ENCODE measurements at regions not wholly inside any gene's neighbourhood (a gene's known extent, or its start where the extent isn't known, plus 50 kb on each side); places are given as distances from the start of the nearest gene placed in this dataset.
A peak's percentile ranks its signal among the peaks of the same experiment; 100 is the strongest.
"Not testable (repeated sequence)": the region's sequence is repeated elsewhere in the genome, so short reads cannot be mapped to it uniquely, and the experiment has no call there.

DNA sequence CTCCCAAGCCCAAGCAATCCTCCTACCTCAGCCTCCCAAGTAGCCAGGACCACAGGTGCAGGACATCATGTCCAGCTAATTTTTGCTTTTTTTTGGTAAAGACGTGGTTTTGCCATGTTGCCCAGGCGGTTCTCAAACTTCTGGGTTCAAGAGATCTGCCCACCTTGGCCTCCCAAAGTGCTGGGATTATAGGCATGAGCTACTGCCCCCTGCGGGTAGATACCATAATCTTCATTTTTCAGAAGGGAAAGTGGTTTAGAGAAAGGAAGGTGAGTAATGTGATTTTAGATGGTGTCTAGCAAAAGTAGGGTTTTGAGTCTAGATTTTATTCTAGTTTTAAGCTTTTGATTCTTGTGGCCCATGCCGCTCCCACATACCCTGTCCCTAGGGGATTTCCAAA, 205.3 kb upstream of the CLNK start:
- no peak for DNase-seq

DNA sequence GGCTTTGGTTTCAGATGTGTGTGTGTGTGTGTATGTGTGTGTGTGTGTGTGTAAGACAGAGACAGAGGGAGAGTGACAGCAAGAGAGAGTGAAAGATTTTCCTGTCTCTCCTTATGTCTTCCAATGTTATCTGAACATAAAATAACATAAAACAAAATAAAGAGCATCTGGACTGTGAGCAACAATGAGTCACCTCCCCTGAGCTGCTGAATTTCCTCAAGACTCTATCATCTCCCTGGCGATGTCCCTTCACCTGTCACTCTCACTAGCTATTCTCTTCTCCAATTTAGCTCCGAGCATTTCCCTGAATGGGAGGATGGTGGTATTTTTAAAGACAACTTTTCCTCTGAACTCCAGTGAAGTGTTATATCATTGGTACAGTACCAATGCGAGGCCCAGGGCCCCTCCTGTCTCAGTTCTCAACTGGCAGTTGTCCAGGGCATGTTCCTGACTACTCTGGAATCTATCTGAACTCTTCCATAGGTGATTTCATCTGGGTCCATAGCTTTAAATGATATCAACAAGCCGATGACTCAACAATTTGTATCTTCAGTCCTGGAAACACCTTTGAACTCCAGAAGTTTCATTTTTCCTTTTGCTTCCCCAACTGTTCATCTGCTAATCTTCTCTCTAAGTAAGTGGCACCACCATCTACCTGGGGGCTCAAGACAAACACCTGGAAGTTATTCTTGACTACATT, 195.0 kb upstream of the CLNK start:
- DNase-seq: no peak

DNA sequence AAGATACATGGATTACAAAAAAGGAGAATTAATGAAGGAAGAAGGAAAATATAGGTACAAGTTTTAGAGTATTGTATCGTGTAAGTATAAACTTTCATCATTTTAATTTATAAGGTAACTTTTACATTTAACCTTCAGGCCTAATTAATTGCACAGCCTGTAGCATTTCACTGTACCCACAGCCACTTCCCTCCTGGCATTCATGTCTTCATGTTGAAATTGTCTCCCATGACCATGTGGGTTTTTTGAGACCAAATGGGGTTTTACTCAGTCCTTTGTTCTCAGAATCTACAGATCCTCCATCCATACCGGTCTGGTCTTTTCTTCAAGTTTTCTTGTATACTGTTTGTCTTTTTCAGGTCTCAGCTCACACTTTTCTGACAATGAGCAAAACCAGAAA, 194.3 kb upstream of the CLNK start:
- no peak for DNase-seq

DNA sequence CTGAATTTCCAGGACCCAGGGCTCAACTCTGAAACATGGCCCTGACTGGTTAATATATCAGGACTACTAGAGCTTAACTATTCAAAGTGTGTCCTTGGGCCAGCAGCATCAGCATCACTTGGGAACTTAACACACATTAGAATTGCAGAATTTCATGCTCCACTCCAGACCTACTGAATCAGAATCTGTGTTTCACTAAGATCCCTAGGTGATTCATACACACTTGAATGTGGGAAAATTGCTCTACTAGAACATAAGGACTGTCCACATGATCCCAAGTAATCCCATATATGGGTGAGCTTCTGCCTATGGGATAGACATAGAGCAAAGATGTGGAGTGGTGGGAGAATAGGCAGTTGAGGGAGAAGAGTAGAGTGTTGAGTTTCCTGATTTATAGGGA, 192.5 kb upstream of the CLNK start:
- DNase-seq: no peak

DNA sequence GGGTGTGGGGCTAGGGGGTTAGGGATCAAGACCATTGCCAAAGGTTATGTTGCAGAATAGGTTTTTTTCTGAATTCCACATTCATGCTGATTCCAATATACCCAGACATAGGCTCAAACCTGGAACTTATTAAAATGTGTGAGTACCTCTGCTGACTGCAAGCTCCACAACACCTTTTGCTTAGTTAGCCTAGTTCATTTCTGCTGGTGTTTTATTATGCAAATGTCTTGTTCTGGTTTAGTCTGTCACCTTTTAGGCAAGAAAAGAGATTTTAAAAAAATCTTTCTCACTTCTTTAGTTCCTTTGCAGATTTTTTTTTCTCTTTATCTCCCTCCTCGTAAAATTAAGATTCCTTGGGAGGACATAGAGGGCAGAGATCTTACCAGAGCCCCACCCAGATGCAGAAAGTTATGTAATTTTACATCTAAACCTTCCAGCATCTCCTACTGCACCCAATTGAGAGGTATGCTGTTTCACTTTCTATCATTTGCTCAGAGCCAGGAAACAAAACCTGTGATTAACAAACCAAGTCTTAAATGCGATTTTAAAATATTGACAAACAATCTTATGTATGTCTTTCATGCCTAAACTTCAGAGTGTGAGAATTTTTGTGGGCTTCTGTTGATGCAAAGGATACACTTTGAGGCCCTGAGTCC, 190.7 kb upstream of the CLNK start:
- no peak for DNase-seq

DNA sequence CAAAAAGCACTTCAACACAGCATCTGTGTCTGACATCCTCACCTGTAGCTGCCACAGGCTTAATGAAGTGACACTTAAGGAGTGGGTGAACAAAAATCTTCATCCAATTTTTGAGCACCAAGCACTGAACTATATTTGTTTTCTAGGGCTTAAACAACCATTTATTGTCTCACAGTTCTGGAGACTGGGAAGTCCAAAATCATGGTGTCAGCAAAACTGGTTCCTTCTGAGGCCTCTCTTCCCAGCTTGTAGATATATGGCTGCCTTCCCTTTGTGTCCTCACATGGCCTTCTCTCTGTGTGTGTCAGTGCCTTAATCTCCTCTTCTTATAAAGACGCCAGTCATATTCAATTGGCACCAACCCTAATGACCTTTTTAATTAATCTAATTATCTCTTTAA, 189.2 kb upstream of the CLNK start:
- DNase-seq: no peak

DNA sequence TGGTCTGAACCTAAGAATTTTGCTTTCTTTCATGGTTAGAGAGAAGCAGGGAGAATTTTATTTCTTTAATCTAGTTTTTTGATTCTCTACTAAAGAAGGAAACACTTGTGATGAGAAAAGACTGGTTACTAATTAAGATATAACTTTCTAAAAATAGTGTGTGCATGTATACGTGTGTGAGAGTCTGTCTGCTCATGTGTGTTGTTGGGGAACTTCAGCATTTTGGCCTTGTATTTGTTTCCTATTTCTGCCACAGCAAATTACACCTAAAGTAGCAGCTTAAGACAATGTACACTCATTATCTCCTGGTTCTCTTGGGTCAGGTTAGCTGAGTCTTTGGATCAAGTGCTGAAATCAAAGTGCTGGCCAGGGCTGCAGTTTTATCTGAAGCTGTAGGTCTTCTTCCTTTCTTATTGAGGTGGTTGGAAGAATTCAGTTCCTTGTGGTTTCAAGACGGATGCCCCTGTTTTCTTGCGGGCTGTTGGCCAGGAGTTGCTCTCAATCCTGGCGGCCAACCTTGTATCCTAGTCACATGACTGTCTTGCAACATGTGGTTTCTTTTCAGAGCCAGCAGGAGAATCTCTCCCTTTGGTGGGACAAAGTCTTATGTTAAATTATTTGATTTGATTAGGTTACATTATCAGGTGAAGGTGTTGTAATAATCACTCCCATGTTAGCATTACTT, 188.4 kb upstream of the CLNK start:
- DNase-seq: no peak

DNA sequence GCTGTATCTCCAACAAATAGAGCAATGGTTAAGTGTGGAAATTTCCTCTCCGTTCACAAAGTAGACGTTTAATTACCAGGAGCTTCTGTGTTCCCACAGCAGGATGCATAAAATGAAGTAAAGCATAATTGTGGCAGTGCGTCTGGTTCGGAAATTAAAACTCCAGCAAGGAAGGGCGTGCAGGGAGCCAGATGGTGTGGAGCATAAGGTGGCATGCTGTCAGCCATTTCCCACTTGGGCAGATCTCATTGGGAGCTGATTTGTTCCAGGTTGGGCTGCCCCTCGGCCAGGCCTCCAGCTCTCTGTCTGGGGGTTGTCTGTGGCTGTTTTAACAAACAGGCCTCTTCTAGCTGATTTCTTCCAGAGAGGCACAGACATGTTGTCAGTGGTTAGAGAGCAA, 182.1 kb upstream of the CLNK start:
- DNase-seq: peak; percentile 9

DNA sequence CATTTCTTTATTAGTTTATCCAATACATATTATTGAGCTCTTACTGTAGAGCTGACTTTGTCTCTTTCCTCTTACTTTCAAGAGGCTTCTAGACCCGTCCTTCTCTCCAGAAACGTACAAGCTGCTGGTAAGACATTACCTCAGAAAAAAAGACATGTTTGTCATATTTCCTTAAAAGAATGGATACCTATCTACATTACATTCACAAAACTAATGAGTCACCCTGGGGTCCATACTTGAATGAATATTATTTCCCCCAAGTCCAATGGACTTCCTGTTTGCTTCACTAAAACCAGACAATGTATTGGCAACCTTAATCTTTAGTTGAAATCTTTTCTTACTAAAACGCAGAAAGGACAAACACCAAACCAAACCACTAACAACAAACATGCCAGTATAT, 176.5 kb upstream of the CLNK start:
- no peak for DNase-seq

DNA sequence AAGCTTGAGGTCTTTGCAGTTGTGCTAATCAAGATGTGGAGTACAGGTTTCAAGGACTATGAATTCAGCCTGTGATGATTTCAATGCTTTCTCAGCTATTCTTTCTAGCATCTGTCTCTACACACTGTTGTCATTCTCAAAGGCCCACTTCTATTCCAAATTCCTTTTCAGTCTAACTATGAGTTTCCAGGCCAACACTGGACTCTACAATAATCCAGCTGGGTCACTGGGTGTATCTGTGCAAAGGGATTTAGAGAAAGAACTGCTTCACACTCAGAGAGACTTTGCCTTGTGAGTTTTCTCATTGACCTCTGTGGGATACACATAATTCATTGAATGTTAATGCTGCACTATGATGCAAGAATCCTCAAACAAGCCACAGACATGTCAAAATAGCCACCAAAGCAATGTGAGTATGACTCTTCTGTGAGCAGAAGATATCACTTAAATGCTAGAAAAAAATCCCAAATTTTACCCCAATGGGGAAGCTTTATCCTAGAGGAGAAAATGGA, 171.8 kb upstream of the CLNK start:
- DNase-seq: no peak

DNA sequence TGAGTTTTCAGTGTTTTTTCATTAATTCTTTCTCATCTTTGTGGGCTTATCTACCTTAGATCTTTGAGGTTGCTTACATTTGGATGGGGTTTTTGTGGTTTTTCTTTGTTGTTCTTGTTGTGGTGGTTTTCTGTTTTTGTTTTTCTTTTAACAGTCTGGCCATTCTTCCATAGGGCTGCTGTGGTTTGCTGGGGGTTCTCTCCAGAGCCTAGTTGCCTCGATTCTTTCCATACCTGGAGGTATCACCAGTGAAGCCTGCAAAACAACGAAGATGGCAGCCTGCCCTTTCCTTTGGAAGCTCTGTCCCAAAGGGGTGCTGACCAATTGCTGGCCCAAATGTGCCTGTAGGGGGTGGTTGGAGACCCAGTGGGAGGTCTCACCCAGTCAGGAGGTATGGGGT, 168.6 kb upstream of the CLNK start:
- DNase-seq: no peak

DNA sequence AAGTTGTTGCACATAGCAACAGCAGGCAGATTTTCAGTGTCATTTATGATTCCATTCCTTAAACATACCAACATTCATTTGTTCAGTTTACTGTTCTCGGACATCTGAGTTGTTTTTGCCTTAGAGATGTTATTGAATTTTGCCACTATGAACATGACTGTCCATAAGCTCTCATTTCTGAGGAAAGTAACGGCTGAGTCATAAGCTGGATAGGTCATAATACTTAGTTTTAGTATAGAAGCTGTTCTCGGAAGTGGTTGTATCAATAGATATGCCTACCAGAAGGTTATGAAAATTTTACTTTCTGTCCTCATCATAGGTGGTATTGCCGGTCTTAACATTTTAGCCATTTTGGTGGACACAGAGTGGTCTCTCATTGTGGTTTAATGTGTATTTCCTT, 157.1 kb upstream of the CLNK start:
- no peak for DNase-seq

DNA sequence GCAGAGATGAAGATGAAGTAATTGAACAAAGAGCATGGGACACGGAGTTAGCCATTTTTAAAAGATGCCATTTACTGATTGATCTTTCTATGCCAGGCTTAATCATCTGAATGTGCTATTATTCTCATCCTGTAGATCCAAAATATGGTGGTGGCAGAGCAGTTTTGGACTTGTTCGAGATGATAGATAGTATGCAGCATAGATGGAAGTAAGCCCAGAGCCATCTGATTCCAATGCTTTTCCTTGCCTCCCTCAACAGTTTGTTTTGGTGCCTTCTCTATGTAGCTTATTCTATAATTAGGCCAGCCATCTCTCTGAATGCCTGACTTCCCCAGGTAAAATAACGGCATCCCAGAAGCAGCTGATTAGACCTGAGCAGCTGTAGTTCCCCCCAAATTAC, 152.6 kb upstream of the CLNK start:
- DNase-seq: no peak

DNA sequence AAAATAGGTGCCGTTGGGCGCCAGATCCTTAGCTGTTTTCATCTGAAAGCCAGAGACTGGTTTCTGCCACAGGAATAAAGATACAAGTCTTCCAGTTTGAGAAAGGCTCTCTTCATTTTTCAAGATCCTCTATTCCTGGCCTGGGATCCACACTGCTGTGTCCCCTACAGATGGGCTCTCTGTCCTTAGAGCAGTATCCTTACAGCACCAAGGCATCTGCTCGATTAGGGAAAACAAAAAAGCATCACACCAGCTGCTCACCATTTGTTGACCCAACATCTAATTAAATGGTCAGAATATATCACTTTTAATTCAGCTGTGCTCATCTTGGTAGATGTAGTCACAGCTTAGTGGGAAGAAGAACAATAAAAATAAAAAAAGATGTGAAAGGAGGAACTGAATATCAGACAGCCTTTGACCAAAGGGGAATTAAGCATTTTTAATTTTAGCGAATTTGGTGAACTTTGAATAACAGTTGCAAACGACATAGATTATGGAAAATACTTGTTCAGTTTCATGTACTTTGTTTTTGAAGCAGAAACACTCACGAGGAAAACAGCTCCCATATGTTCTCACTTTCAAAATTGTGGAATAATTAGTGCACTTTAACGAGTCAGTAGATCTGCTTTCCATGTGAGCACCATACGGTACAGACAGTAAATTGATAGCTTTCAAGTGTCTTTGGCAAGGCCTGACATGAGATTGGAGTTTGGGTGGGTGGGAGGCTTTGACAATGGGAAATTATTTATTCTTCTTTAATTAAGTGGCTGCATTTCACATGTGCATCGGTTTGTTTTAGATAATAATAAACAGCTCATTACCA, 148.4 kb upstream of the CLNK start:
- peak; percentile 41 for DNase-seq

DNA sequence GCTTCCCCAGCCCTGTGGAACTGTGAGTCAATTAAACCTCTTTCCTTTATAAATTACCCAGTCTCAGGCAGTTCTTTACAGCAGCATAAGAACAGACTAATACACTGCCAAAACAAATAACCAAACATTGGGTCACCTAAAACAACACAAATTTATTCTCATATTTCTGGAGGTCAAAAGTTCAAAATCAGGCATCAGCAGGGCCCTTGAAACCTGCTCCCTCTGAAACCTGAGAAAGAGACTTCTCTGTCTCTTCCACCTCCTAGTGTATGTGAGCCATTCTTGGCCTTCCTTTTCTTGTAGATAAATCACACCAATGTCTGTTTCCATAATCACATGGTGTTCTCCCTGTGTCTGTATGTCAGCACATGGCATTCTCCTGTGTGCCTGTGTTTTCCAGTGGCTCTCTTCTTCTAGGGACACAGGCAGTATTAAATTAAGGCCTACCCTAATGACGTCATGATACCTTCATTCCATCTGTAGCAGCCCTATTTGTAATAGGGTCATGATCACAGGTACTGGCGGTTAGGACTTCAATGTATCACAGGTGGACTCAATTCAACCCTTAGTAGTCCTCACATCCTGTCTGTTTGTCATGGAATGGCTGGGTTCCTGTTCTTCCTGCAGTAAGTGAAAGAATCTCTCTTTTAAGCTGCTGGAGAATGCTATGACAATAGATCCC, 147.3 kb upstream of the CLNK start:
- DNase-seq: no peak

DNA sequence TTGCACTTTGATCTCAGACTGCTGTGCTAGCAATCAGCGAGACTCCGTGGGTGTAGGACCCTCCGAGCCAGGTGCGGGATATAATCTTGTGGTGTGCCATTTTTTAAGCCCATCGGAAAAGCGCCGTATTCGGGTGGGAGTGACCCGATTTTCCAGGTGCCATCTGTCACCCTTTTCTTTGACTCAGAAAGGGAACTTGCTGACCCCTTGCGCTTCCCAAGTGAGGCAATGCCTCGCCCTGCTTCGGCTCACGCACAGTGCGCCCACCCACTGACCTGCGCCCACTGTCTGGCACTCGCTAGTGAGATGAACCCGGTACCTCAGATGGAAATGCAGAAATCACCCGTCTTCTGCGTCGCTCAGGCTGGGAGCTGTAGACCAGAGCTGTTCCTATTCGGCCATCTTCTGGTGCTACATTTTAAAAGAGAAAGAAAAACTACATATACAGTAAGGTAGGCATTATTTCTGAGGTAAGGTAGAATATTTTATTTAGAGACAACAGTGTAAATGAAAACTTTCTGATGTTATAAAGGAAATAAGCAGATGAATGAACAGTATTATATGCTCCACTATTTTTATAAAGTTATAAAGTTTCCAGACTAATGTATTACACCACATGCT, 144.5 kb upstream of the CLNK start:
- not testable (repeated sequence) for DNase-seq

DNA sequence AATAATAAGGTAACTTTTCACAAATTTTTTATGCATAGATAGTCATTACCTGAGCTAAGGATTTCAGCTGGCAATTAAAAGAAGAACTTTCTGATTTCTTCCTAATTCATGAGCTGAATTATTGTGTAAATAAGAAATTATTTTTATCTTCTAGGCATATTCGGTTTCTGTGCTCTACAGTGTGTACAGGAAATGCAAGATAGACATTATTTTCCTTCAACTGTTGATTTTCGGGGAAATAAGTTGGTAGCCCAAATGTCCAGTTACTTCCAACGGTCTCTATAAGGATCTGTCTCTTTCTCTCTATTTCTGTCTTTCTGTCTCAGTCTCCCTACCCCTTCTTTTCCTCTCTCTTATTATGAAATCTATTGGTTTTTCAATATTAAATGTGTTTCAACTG, 137.3 kb upstream of the CLNK start:
- no peak for DNase-seq

DNA sequence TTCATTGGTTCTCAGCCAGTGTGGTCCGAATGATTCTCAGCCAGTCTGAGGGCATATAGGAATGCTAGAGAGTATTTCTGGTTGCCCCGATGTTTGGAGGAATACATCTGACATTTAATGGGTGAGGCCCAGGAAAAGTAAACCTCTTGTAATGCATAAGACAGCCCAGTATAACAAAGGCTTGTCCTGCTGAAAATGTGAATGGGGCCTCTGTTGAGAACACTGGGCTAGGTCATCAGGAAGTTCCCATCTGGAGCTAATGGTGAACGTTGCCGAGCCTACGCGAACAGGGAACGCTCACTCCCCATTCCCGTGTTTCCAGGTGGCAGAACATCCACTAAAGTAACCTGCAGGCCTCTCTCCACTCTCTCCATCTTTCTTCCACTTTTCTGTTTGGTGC, 132.0 kb upstream of the CLNK start:
- DNase-seq: no peak

DNA sequence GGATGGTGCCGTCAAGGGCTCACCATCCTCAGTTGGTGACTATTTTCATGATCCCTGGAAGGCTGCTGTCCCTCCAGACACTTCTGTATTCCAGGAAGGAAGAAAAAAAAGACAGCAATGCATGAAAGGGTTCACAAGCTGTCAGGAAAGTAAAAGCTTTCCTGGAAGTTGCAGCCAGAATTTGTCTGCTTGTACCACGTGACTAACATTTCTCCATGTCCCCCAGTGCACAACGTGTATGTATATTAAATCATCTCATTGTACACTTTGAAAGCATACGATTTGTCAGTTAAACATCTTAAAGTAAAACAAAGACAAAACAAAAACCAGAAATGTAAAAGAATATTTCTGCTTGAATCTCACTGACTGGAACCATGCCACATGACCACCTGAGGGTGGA, 127.4 kb upstream of the CLNK start:
- DNase-seq: no peak

DNA sequence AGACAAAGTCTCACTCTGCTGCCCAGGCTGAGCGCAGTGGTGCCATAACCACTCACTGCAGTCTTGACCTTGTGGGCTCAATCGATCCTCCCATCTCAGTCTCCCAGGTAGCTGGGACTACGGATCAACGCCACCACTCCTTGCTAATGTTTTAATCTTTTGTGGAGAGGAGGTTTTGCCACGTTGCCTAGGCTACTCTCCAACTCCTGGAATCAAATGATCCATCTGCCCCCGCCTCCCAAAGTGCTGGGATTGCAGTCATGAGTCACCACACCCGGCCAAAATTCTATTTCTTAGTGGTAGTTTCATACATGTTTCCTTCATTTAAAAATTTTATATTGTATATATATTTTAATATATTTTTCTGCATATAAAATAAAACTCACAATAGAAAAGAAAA, 125.8 kb upstream of the CLNK start:
- DNase-seq: no peak

DNA sequence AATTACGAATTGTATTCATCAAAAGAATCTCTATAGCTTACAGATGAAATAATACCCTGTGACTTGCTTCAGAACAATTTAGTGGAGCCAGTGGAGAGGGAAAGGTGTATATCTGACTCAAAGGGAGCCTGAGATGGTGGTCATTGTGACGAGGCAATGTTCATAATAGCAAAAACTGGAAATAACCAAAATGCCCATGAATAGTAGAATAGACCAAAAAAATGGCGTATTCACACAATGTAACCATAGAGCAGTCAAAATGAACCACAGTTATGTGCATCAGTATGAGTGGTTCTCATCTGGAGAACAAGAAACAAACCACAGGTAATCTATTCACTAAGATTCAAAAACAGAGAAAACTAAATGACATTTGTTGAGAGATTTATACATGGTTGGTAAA, 125.3 kb upstream of the CLNK start:
- DNase-seq: no peak

DNA sequence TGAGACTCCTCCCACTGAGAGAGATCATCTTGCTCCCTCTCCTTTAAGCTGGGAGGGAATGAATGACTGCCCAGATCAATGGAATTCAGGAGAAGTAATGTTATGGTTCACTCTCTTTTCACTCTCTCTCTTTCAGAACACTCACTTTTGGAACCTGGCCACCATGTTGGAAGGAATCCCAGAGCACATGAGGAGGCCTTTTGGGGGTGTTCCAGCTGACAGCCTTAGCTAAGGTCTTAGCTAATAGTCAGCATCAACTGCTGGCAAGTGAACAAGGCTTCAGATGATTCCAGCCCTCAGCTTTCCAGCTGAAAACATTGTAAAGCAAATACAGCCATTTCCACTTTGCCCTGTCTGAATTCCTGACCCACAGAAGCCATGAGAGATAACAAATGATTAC, 124.0 kb upstream of the CLNK start:
- DNase-seq: peak; percentile 91

All from NCI-H1092 (cell line).